ENCODE measurements at regions not wholly inside any gene's neighbourhood (a gene's known extent, or its start where the extent isn't known, plus 50 kb on each side); places are given as distances from the start of the nearest gene placed in this dataset.

- DNase-seq (ENCODE audit: low read depth) = no peak
- no peak overlapping the region for H3K4me3 ChIP-seq (ENCODE audit: low read length)
- no peak for TF ChIP-seq CTCF (conservative IDR thresholded peaks at IDR 0.05; ENCODE audit: low read depth, low read length)
Observed at GRCh38 chr17:79412110-79412509, 198.7 kb downstream of the RBFOX3 start.

- no peak for DNase-seq (ENCODE audit: low read depth)
- H3K4me3 ChIP-seq (ENCODE audit: low read length) = no peak overlapping the region
- no peak for TF ChIP-seq CTCF (conservative IDR thresholded peaks at IDR 0.05; ENCODE audit: low read depth, low read length)
Observed at GRCh38 chr17:79411419-79411818, 199.4 kb downstream of the RBFOX3 start.

- no peak overlapping the region for H3K4me3 ChIP-seq (ENCODE audit: low read length)
- no peak for TF ChIP-seq CTCF (conservative IDR thresholded peaks at IDR 0.05; ENCODE audit: low read depth, low read length)
- no peak for DNase-seq (ENCODE audit: low read depth)
Observed at GRCh38 chr17:79410681-79411080, 200.2 kb downstream of the RBFOX3 start.

GRCh38 chr17:79408251-79408650, 202.6 kb downstream of the RBFOX3 start:
- no peak for TF ChIP-seq CTCF (conservative IDR thresholded peaks at IDR 0.05; ENCODE audit: low read depth, low read length)
- no peak for DNase-seq (ENCODE audit: low read depth)
- H3K4me3 ChIP-seq (ENCODE audit: low read length) = no peak overlapping the region

- no peak for TF ChIP-seq CTCF (conservative IDR thresholded peaks at IDR 0.05; ENCODE audit: low read depth, low read length)
- DNase-seq (ENCODE audit: low read depth) = no peak
- no peak overlapping the region for H3K4me3 ChIP-seq (ENCODE audit: low read length)
Observed at GRCh38 chr17:79407385-79407784, 203.5 kb downstream of the RBFOX3 start.

GRCh38 chr17:79406316-79406715, 204.5 kb downstream of the RBFOX3 start:
- DNase-seq (ENCODE audit: low read depth) = no peak
- no peak overlapping the region for H3K4me3 ChIP-seq (ENCODE audit: low read length)
- TF ChIP-seq CTCF (conservative IDR thresholded peaks at IDR 0.05; ENCODE audit: low read depth, low read length) = no peak

- no peak for TF ChIP-seq CTCF (conservative IDR thresholded peaks at IDR 0.05; ENCODE audit: low read depth, low read length)
- DNase-seq (ENCODE audit: low read depth) = no peak
- H3K4me3 ChIP-seq (ENCODE audit: low read length) = no peak overlapping the region
Observed at GRCh38 chr17:79405823-79406222, 205.0 kb downstream of the RBFOX3 start.

All from retinal pigment epithelial cell (primary cell).